ENCODE measurements at regions not wholly inside any gene's neighbourhood (a gene's known extent, or its start where the extent isn't known, plus 50 kb on each side); places are given as distances from the start of the nearest gene placed in this dataset.
A peak's percentile ranks its signal among the peaks of the same experiment; 100 is the strongest.

GRCh38 chr22:48640890-48641841 is 1186.5 kb downstream of the BRD1 start:
- no peak for DNase-seq (ENCODE audit: low read depth, low spot score)
- no peak overlapping the region for H3K4me3 ChIP-seq (ENCODE audit: low read length)

GRCh38 chr22:48639896-48640748 is 1187.6 kb downstream of the BRD1 start:
- DNase-seq (ENCODE audit: low read depth, low spot score) = no peak
- no peak overlapping the region for H3K4me3 ChIP-seq (ENCODE audit: low read length)

DNA sequence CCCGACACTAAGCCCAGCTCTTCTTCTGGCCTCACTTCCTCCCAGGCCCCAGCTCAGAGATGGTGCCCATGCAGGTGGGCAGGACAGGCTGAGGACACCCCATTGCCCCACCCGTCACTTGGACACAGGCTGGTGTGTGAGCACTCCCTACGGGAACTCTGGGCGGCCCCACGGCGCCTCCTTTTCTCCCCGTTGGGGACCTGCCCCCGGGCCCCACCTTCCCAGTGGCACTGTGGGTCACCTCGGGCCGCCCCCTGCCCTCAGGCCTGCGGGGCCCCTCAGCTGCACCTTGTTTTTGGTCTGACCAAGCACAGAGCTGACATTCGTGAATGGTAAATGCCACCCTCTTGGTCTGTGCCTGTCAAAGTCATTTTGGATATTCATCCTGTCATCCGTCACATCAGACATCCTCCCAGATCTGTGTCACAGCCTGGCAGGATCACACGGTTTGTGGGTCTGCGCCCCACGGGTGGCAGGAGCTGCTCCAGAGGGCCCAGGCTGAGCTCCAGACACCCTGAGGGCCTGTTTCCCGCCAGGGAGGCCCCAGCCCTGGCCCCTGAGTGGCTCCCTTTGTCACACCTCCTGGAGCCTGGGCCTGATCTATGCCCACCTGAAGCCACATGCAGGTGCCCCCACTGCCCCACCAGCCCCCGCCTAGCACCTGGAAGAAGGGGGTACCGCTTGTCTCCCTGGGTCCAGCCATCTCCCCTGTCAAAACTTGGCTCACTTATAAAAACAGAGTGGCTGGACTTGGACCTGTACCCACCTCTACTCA is 1188.5 kb downstream of the BRD1 start:
- H3K4me3 ChIP-seq (ENCODE audit: low read length) = no peak overlapping the region
- no peak for DNase-seq (ENCODE audit: low read depth, low spot score)

- DNase-seq (ENCODE audit: low read depth, low spot score) = no peak
- H3K4me3 ChIP-seq (ENCODE audit: low read length) = no peak overlapping the region
These were observed 1190.4 kb downstream of the BRD1 start for GRCh38 chr22:48637231-48637630.

DNA sequence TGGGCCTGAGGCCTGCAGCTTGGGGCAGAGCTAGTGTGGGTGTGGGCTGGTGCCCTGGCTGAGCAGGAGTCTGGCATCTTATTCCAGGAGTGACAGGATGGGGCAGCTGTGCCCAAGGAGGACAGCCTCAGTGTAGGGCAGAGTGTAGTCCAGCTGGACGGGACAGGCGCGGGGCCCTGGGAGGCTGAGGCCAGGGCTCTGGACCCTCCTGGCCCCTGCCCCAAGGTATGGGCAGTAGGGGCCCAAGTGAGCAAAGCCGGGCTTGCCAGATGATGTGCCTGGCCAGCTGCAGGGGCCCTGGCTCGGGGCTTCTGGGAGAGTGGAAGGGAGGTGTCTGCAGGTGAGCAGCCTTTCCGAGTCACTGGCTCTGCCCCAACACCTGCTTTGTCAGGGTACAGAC is 1190.9 kb downstream of the BRD1 start:
- DNase-seq (ENCODE audit: low read depth, low spot score) = no peak
- H3K4me3 ChIP-seq (ENCODE audit: low read length) = no peak overlapping the region

DNA sequence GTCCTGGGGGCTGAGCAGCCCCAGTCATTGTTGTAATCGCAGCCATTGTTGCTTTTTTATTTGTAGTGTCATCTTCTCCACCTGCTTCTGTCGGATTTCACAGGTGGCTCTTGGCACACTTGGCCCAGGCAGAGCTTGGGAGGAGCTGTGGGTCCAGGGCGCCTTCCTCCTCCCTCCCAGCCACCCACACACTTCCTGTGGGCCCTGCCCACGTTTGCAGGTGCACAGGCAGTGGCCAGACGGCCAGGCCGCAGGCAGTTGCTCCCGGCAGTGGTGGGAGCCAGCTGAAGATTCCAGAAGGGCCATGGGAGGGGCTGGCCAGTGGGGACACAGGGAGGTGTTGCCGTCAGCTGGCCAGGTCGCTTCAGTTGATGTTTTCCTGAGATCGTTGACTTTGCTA is 1191.9 kb downstream of the BRD1 start:
- peak; percentile 72 for DNase-seq (ENCODE audit: low read depth, low spot score)
- H3K4me3 ChIP-seq (ENCODE audit: low read length) = no peak overlapping the region

DNA sequence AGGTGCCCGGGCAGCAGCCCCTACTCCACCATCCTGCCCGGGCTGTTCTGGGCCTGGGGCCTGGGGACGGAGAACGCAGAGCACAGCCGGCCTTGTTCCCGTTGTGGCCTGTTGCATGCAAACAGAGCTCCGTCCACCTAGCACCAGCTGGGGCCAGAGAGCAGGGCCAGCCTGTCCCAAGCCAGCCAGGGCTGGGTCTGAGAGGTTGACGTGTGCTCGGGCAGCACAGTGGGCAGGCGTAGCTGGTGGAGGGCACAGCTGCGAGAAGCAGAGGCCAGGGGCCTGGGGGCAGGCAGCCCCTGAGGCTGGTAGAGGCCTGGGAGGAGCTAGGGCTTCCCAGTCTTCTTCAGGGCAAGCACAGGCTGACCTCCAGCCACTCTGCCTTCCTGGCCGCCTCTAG is 1192.6 kb downstream of the BRD1 start:
- DNase-seq (ENCODE audit: low read depth, low spot score) = no peak
- no peak overlapping the region for H3K4me3 ChIP-seq (ENCODE audit: low read length)

DNA sequence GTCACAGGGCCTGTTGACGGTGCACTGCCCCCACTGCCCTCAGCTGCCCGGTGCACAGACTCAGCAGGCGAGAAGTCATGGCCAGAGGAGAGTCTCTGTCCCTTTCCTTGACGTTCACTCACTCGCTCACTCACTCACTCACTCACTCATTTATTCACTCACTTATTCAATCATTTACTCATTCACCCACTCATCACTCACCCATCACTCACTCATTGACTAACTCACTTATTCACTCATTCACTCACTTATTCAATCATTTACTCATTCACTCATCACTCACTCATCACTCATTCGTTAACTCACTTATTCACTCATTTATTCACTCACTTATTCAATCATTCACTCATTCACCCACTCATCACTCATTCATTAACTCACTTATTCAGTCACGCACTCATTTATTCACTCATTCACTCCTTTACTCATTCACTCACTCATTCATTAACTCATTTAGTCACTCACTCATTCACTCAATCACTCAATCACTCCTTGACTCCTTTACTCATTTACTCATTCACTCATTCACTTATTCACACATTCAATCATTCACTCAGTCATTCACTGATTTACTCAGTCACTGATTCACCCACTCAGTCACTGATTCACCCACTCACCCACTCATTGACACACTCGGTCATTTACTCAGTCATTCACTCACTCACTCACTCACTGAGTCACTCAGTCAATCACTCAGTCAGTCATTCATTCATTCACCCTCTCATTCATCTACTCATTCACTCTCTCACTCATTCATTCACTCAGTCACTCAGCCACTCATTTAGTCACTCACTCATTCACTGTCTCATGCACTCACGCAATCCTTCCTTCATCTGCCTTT is 1193.5 kb downstream of the BRD1 start:
- H3K4me3 ChIP-seq (ENCODE audit: low read length) = no peak overlapping the region
- DNase-seq (ENCODE audit: low read depth, low spot score) = no peak

DNA sequence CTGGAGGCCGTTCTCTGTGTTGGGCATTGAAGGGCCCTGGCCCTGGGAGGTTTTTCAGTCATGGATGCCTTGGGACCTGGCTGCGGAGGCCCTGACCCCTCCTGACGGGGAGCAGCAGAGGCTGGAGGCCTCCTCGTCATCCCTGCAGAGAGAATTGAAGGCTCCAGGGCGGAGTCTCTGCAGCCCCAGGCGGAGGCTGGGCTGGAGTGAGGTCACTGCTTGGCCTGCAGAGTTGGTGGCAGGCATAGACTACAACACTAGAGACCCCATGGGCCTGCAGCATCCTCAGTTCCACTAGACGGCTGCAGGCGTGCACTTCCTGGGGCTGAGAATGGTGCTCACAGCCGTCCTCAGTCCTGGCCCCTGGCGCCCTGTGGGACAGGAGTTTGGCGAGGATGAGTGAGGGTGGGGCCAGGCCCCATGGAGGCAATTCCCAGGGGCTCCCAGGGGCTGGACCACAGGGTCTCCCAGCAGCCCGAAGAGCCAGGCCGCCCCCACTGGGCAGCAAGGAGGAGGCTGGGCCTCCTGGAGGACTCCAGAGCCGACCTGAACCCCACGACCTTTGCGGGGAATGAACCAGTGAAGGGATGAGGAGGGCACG is 1194.9 kb downstream of the BRD1 start:
- no peak overlapping the region for H3K4me3 ChIP-seq (ENCODE audit: low read length)
- no peak for DNase-seq (ENCODE audit: low read depth, low spot score)

- no peak for DNase-seq (ENCODE audit: low read depth, low spot score)
- H3K4me3 ChIP-seq (ENCODE audit: low read length) = no peak overlapping the region
These were observed 1196.3 kb downstream of the BRD1 start for GRCh38 chr22:48631288-48631863.

DNA sequence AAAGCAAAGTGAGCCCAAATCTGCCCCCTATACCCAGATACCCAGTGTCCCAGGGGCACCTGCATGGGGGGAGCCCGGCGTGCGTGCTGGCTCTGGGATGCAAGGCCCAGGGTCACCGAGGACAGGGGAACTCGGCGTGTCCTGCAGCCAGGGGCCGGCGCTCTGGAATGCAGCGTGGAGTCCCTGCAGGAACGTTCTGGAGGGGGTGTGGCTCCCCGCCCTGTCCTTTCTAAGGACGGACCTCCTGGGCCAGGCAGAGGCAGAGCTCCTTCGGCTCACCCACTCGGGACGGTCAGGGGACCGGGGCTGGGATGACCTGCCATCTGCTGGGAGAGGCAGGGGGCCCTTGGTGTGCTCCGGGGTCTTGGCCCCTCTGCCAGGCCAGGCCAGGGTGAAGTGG is 1196.8 kb downstream of the BRD1 start:
- no peak for DNase-seq (ENCODE audit: low read depth, low spot score)
- H3K4me3 ChIP-seq (ENCODE audit: low read length) = no peak overlapping the region

- DNase-seq (ENCODE audit: low read depth, low spot score) = no peak
- H3K4me3 ChIP-seq (ENCODE audit: low read length) = no peak overlapping the region
These were observed 1197.3 kb downstream of the BRD1 start for GRCh38 chr22:48630433-48630754.

- no peak for DNase-seq (ENCODE audit: low read depth, low spot score)
- H3K4me3 ChIP-seq (ENCODE audit: low read length) = no peak overlapping the region
These were observed 1197.8 kb downstream of the BRD1 start for GRCh38 chr22:48629631-48630432.

GRCh38 chr22:48628891-48629543 is 1198.7 kb downstream of the BRD1 start:
- no peak overlapping the region for H3K4me3 ChIP-seq (ENCODE audit: low read length)
- no peak for DNase-seq (ENCODE audit: low read depth, low spot score)

GRCh38 chr22:48627966-48628365 is 1199.7 kb downstream of the BRD1 start:
- no peak for DNase-seq (ENCODE audit: low read depth, low spot score)
- no peak overlapping the region for H3K4me3 ChIP-seq (ENCODE audit: low read length)

- DNase-seq (ENCODE audit: low read depth, low spot score) = peak; percentile 22
- H3K4me3 ChIP-seq (ENCODE audit: low read length) = no peak overlapping the region
These were observed 1200.5 kb downstream of the BRD1 start for GRCh38 chr22:48627203-48627602.

DNA sequence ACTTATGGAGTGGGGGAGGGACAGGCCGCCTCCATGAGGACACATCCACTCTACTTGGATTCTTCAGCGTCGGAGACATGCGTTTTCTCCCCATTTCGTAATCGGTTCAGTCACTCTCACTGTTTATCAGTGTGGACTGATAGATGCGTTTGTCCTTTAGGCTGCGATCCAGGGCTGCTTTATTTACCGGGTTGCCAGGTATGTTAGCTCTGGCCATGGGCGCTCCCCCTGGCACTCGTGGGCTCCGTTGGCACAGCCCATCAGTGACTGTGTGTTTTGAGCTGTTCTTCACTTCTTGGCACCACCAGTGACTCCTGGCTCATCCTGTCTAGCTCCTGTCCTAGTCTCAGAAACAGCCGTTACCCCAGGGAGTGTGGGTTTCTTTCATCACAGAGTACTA is 1203.3 kb downstream of the BRD1 start:
- H3K4me3 ChIP-seq (ENCODE audit: low read length) = no peak overlapping the region

More for the DNA sequence above, 1203.3 kb downstream of the BRD1 start:
- no peak for DNase-seq (ENCODE audit: low read depth, low spot score)

Data from Jurkat, Clone E6-1 (cell line).